GM12864 (cell line): ENCODE measurements at regions not wholly inside any gene's neighbourhood (a gene's known extent, or its start where the extent isn't known, plus 50 kb on each side); places are given as distances from the start of the nearest gene placed in this dataset.

Experiments used
- DNase-seq: peaks from one replicate; pipeline ENCODE4 v3.0.0-alpha.2; 2011; ENCODE audit warnings: low read depth
- H3K4me3 ChIP-seq: 2 replicates; pipeline ENCODE4 v1.5.1; 2011; ENCODE audit warnings: mild to moderate bottlenecking, low read depth, low read length, control low read depth
- TF ChIP-seq, protein P1 (sequence below): IDR thresholded peaks from 2 replicates; pipeline ENCODE4 v1.5.1; 2011; ENCODE audit warnings: low read depth, mild to moderate bottlenecking, moderate library complexity, low read length, control low read depth, inconsistent platforms; ENCODE audit errors: missing control alignments

DNA sequence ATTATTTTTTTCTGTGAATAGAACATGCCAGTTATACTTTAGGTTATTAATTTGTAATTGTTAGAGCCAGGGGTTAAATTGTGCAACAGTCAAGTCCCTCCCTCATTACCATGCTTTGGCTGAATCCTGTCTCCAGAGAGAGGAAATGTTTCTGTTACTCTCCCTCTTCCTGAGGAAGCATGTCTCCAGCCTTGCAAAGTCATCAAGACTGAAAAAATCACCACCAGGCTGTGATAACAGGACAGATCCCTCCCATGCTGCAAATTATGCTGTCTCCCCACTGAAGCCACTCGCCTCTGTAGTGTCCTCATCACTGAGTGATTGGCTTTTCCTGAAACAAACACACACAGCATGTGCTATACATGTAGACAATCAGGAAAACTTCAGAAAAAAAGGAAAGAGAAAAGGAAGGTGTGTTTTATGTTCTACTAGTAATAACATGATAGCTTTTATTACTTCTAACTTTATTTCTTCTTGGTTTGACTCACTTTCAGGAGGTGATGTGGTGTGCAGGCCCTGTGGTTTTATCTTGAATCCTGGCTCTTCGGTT lies 290.0 kb upstream of the JAG1 start:
- DNase-seq: no peak
- H3K4me3 ChIP-seq: no peak overlapping the region
- TF ChIP-seq, protein P1, sequence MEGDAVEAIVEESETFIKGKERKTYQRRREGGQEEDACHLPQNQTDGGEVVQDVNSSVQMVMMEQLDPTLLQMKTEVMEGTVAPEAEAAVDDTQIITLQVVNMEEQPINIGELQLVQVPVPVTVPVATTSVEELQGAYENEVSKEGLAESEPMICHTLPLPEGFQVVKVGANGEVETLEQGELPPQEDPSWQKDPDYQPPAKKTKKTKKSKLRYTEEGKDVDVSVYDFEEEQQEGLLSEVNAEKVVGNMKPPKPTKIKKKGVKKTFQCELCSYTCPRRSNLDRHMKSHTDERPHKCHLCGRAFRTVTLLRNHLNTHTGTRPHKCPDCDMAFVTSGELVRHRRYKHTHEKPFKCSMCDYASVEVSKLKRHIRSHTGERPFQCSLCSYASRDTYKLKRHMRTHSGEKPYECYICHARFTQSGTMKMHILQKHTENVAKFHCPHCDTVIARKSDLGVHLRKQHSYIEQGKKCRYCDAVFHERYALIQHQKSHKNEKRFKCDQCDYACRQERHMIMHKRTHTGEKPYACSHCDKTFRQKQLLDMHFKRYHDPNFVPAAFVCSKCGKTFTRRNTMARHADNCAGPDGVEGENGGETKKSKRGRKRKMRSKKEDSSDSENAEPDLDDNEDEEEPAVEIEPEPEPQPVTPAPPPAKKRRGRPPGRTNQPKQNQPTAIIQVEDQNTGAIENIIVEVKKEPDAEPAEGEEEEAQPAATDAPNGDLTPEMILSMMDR: no peak

DNA sequence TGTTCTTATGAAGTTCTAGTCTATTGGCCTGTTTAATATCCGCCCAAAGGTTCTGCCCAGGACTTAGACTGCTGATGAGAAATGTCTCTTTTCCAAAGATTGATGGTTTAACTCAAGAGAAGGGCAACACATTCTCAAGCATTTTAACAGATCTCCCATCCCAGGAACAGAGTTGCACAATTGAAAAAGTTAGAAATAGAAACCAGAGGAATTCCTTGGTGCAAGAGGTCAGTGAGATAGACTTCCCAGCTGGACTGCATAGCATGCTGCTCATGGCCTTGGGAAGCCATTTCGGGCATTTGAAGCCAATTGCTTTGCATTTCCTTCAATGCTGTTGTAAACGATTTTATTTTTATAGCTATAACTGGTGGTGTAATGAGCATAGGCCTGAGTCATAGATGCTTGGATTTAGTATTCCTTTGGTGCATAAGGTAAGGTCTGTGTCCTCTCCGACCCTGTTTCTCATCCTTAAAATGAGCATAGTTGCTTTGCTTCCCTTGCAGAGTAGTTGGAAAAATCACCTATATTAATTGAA lies 292.2 kb upstream of the JAG1 start:
- TF ChIP-seq, protein P1: no peak
- DNase-seq: no peak
- H3K4me3 ChIP-seq: no peak overlapping the region

DNA sequence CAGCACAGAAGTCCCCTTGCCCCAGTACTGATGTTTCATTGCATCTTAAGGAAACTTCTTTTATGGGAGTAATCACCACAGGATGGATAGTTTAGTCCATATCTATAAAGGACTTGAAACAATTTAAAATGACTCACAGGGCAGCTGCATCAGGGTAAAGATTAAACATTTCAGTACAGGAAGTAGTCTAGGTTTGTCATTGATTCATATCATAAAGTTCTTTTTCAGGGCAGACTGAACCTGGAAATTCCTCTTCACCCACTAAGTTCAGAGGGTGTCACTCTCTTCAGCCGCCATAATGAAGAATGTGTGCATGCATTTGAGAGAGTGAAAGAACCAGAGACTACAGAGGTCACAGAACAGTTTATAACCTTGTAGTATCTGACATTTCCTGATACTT lies 296.3 kb upstream of the JAG1 start:
- DNase-seq: no peak
- TF ChIP-seq, protein P1: no peak

DNA sequence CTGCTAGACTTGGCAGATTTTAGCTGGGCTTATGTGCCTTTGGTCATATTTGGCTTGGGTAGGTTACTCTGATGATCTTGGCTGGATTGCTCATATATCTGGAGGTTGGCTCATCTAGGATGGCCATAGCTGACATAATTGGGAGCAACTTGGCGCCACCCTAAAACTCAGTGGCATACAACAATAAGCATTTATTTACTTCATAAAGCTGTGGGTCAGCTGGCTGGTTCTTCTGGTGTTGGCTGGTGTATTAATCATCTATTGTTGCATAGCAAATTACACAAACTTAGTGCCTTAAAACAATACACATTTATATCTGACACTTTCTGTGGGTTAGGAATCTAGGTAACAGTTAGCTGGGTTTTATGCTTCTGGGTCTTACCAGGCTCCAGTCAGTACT lies 297.3 kb upstream of the JAG1 start:
- no peak for DNase-seq
- no peak overlapping the region for H3K4me3 ChIP-seq
- TF ChIP-seq, protein P1: no peak

More for the DNA sequence above, 296.3 kb upstream of the JAG1 start:
- no peak overlapping the region for H3K4me3 ChIP-seq

DNA sequence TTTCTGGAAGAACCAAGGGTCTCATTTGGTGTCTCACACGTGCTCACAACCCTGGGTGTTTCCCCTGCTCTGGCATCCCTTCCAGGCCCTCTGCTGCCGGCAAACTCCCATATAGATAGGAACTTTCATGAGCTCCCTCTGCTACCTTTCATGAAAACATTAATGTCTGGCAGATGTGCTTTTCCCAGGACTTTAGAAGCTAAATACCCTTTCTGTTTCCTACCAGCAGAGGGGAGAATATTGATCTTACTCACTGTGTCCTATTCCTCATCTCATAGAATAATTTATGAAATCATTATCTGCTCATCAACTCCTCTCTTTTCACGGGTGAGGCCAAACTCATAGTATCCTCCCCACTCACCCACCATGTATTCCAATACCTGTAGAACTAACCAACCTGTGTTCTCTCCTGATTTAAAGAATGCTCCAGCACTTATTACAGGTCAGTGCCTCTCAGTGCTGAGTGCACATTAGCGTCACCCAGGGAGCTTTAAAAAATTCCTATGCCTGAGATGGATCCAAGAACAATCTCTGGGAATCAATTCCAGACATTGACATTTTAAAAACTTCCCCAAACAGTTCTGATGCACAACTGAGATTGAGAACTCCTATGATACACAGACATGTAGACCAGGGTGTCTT lies 298.5 kb upstream of the JAG1 start:
- no peak for DNase-seq
- TF ChIP-seq, protein P1: no peak
- H3K4me3 ChIP-seq: no peak overlapping the region

DNA sequence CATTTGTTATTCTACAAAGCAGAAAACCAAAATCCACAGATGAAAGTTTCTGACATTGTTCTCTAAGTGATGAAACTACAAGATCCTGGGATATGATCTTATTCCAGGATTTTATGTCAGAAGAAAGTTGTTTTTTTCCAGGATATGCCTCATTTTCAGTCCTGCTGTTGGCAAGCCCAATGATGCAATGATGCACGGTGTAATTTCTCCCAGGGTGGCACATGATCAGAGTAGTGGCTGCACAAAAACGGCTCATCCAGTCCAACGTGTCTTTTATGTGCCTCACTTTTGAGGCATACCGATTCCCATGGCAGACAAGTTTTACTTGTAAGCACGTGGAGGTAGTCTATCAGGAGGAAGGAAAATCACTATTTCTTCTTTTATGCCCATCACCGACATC lies 302.3 kb upstream of the JAG1 start:
- no peak for DNase-seq
- TF ChIP-seq, protein P1: no peak
- H3K4me3 ChIP-seq: no peak overlapping the region

DNA sequence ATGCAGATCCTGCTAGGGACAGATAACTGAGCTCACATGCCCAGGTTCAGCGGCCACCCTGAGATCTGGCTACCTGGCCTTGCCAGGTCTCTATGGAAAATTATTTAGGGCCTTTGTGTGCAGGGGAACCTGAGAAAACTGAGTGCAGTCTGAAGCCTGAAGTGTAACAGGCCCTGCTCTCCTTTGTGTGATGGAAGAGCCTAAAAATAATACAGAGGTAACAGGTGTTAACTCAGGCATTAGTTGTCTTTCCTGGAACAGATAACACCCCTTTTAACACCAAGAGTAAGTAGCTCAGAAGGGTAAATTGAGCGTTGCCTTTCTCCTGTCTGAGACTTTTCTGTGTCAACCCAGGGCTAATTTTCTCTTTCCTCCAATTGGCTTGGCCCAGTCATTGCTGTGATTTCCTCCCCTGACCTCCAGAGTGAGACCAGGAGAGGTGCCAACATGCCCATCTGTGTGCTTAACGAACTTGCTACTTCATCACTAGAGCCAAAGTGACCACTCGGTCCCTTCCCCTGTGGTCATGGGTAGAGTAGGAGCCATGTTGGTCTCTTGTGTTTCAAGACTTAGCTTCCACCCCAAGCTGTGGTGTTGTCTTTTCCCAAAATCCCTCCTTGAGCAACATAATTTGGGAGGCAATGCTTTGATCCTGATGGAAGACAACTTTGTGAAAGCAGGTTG lies 304.4 kb upstream of the JAG1 start:
- H3K4me3 ChIP-seq: no peak overlapping the region
- no peak for DNase-seq
- TF ChIP-seq, protein P1: no peak
